ENCODE measurements at regions not wholly inside any gene's neighbourhood (a gene's known extent, or its start where the extent isn't known, plus 50 kb on each side); places are given as distances from the start of the nearest gene placed in this dataset.

- TF ChIP-seq ZBTB26 (tag by site-specific recombination; optimal IDR thresholded peaks at IDR 0.05): no peak
- no peak for TF ChIP-seq ZNF16 (tag by site-specific recombination; IDR thresholded peaks at IDR 0.05; ENCODE audit: low read depth)
- no peak for TF ChIP-seq ZBTB48 (tag by site-specific recombination; IDR thresholded peaks at IDR 0.05)
- TF ChIP-seq ZNF416 (tag by site-specific recombination; IDR thresholded peaks at IDR 0.05): no peak
- no peak for TF ChIP-seq WT1 (tag by site-specific recombination; IDR thresholded peaks at IDR 0.05)
- TF ChIP-seq ZNF174 (tag by site-specific recombination; IDR thresholded peaks at IDR 0.05): no peak
- TF ChIP-seq ZNF140 (tag by site-specific recombination; IDR thresholded peaks at IDR 0.05): no peak
- TF ChIP-seq ZNF324 (tag by site-specific recombination; IDR thresholded peaks at IDR 0.05): no peak
- no peak for TF ChIP-seq ZNF518A (tag by site-specific recombination; conservative IDR thresholded peaks at IDR 0.05; ENCODE audit: low read depth)
- no peak for TF ChIP-seq ZNF664 (tag by site-specific recombination; IDR thresholded peaks at IDR 0.05)
Measured at GRCh38 chr12:59382282-59383078, 213.3 kb upstream of the SLC16A7 start (continued).

GRCh38 chr12:59381106-59381505, 214.7 kb upstream of the SLC16A7 start:
- H3K4me1 ChIP-seq (ENCODE audit: control insufficient read depth, insufficient read depth, low read length): no peaks in the 10 kb centered on the region
- H3K4me3 ChIP-seq (ENCODE audit: low read depth, low read length): no peak overlapping the region
- ChIA-PET POLR2A (no interaction called here), CTCF (no interaction called here)
- H3K27ac ChIP-seq (ENCODE audit: extremely low read depth, low read depth, low read length): no peak overlapping the region
- no peak for TF ChIP-seq PBX3 (CRISPR knock-in tag; IDR thresholded peaks at IDR 0.05)
- H3K9me3 ChIP-seq (ENCODE audit: control insufficient read depth, insufficient read depth, low read depth, low read length): no peaks in the 10 kb centered on the region
- no peaks in the 10 kb centered on the region for H3K36me3 ChIP-seq (ENCODE audit: control insufficient read depth in 2 of 2, insufficient read depth in 1 of 2, low read length in 2 of 2)

GRCh38 chr12:59375633-59376032, 220.2 kb upstream of the SLC16A7 start:
- ChIA-PET CTCF (no interaction called here), POLR2A (no interaction called here)
- no peak overlapping the region for H3K27ac ChIP-seq (ENCODE audit: extremely low read depth, low read depth, low read length)
- no peaks in the 10 kb centered on the region for H3K4me1 ChIP-seq (ENCODE audit: control insufficient read depth, insufficient read depth, low read length)
- H3K9me3 ChIP-seq (ENCODE audit: control insufficient read depth, insufficient read depth, low read depth, low read length): no peaks in the 10 kb centered on the region
- H3K36me3 ChIP-seq (ENCODE audit: control insufficient read depth in 2 of 2, insufficient read depth in 1 of 2, low read length in 2 of 2): no peaks in the 10 kb centered on the region
- no peak for TF ChIP-seq ZNF391 (tag by site-specific recombination; IDR thresholded peaks at IDR 0.05; ENCODE audit: borderline replicate concordance, low read depth)
- H3K4me3 ChIP-seq (ENCODE audit: low read depth, low read length): no peak overlapping the region
